CD4-positive, alpha-beta T cell (primary cell): ENCODE measurements at regions not wholly inside any gene's neighbourhood (a gene's known extent, or its start where the extent isn't known, plus 50 kb on each side); places are given as distances from the start of the nearest gene placed in this dataset.

ENCODE experiments used
- ATAC-seq: fragments of 200-7000 bp; cut with Tn5 transposase; one replicate; pipeline ENCODE4 v1.10.0; 2022; ENCODE audit warnings: mild to moderate bottlenecking; ENCODE audit not compliant: poor library complexity
- CTCF ChIA-PET: fragments of 350-600 bp; sonication (Branson Sonifier 250); formaldehyde crosslinking; loops from one replicate; lab custom pipeline; 2021; ENCODE audit warnings: antibody characterized with exemption, inconsistent platforms; lab: Charles Lee
- POLR2A ChIA-PET: fragments of 350-600 bp; sonication (Branson Sonifier 250); formaldehyde crosslinking; loops from one replicate; lab custom pipeline; 2021; ENCODE audit warnings: antibody characterized with exemption, inconsistent platforms; lab: Charles Lee
- DNase-seq, 14 experiments: peaks; one replicate each; pipeline ENCODE4 v3.0.0-alpha.2; 2013 to 2020; ENCODE audit warnings: mixed read lengths in 2 of 14
- H3K27ac ChIP-seq, 2 donors: one replicate each; pipeline versions ENCODE4 v1.5.1 to v1.7.0; 2013; ENCODE audit warnings: low read length in 2 of 2, low read depth in 1 of 2, mild to moderate bottlenecking in 1 of 2
- H3K27me3 ChIP-seq, 2 experiments: 1 replicate in 1 of 2; 2 replicates in 1 of 2; pipeline versions ENCODE4 v1.6.1 to v1.7.0; 2013; ENCODE audit warnings: low read length in 2 of 2, control low read depth in 1 of 2, mild to moderate bottlenecking in 1 of 2, moderate library complexity in 1 of 2; ENCODE audit not compliant: insufficient read depth in 2 of 2, control insufficient read depth in 1 of 2
- H3K36me3 ChIP-seq: one replicate; pipeline ENCODE4 v1.6.1; 2013; ENCODE audit warnings: low read length, control low read depth; ENCODE audit not compliant: insufficient read depth
- H3K4me1 ChIP-seq: one replicate; pipeline ENCODE4 v1.6.1; 2013; ENCODE audit warnings: low read length, control low read depth; ENCODE audit not compliant: insufficient read depth
- H3K4me3 ChIP-seq: one replicate; pipeline ENCODE4 v1.5.1; 2013; ENCODE audit warnings: mild to moderate bottlenecking, low read length, moderate library complexity
- H3K9me3 ChIP-seq, 2 experiments: 1 replicate in 1 of 2; 2 replicates in 1 of 2; pipeline versions ENCODE4 v1.6.1 to v1.7.0; 2013; ENCODE audit warnings: low read length in 2 of 2, mild to moderate bottlenecking in 2 of 2, control low read depth in 1 of 2, moderate library complexity in 1 of 2; ENCODE audit not compliant: control insufficient read depth in 1 of 2, insufficient read depth in 1 of 2
- H3K27ac Mint-ChIP-seq: one replicate; pipeline ENCODE4 v1.8.0; 2020; ENCODE audit warnings: mixed read lengths
- H3K27me3 Mint-ChIP-seq: one replicate; pipeline ENCODE4 v1.8.0; 2021; ENCODE audit warnings: mixed read lengths
- H3K36me3 Mint-ChIP-seq: one replicate; pipeline ENCODE4 v1.8.0; 2021; ENCODE audit warnings: low read depth, mixed read lengths
- H3K4me1 Mint-ChIP-seq: one replicate; pipeline ENCODE4 v1.8.0; 2021; ENCODE audit warnings: low read depth, mixed read lengths
- H3K4me3 Mint-ChIP-seq: one replicate; pipeline ENCODE4 v1.8.0; 2020; ENCODE audit warnings: mild to moderate bottlenecking, mixed read lengths
- H3K9me3 Mint-ChIP-seq: one replicate; pipeline ENCODE4 v1.8.0; 2020; ENCODE audit warnings: mixed read lengths
- intact Hi-C, 2 experiments: fragments of 100-400 bp; cut with DNase I in 1 of 2; cut with micrococcal nuclease in 1 of 2; formaldehyde crosslinking; loops; one replicate each; pipeline versions ENCODE4 v1.15.1 to v1.9.0; 2023 to 2025; cut with DNase I, micrococcal nuclease
- TF ChIP-seq, protein P1 (sequence below): fragments of 200-600 bp; IDR thresholded peaks from one replicate; pipeline ENCODE4 v1.8.0; 2022; ENCODE audit warnings: antibody characterized with exemption, mild to moderate bottlenecking

DNA sequence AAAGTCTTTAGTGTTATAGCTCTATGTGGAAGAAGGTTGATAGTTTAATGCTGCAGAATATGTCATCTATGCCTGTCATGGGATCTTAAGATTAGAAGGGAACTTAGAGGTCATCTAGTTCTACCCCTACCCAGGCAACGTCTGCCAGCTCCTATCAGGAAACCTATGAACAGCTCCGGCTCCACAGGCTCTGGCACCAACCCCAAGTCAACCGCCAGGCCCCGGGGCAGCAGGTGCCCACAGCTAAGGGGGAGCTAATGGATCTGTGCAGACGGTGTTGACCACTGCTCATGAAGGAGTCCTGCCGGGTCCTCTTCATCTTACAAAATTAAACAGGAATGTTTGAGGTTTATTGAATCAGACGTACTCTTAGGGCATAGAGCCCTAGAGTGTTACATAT, 440.8 kb upstream of the KLHL29 start:
- DNase-seq, result no peak
- Histone ChIP-seq H3K4me3 (no peak overlapping the region), H3K4me1 (no peaks in the 10 kb centered on the region), H3K27me3 (no peaks in the 10 kb centered on the region), H3K36me3 (no peaks in the 10 kb centered on the region), H3K9me3 (no peaks in the 10 kb centered on the region), H3K27ac (no peak overlapping the region)
- Mint-ChIP-seq H3K4me3 (no peak overlapping the region), H3K27me3 (no peaks in the 10 kb centered on the region), H3K36me3 (no peaks in the 10 kb centered on the region), H3K27ac (no peak overlapping the region), H3K9me3 (no peaks in the 10 kb centered on the region), H3K4me1 (no peaks in the 10 kb centered on the region)
- ChIA-PET POLR2A (no interaction called here), CTCF (no interaction called here)
- ATAC-seq, result no peak
- intact Hi-C loops, result no loop called here
- TF ChIP-seq, protein P1, sequence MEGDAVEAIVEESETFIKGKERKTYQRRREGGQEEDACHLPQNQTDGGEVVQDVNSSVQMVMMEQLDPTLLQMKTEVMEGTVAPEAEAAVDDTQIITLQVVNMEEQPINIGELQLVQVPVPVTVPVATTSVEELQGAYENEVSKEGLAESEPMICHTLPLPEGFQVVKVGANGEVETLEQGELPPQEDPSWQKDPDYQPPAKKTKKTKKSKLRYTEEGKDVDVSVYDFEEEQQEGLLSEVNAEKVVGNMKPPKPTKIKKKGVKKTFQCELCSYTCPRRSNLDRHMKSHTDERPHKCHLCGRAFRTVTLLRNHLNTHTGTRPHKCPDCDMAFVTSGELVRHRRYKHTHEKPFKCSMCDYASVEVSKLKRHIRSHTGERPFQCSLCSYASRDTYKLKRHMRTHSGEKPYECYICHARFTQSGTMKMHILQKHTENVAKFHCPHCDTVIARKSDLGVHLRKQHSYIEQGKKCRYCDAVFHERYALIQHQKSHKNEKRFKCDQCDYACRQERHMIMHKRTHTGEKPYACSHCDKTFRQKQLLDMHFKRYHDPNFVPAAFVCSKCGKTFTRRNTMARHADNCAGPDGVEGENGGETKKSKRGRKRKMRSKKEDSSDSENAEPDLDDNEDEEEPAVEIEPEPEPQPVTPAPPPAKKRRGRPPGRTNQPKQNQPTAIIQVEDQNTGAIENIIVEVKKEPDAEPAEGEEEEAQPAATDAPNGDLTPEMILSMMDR, result no peak

DNA sequence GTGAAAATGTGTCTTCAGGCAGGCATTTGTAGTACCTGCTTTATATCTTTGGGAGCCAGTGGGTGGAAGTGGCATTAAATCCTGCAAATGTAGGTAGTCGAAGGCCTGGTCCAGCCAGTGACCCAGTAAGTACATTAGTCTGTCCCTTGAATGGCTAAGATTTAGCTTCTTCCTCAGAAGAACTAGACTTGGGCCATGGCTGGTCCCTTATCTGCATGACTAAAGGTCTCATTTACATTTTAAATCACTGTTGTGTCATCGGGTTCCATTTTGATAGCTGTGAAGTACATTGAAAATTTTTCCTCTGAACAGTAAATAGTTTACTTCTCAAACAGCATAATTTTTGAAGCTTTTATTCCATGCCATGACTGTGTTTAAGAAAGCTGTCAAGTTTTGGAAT, 438.4 kb upstream of the KLHL29 start:
- ChIA-PET POLR2A (no interaction called here), CTCF (no interaction called here)
- no peaks in the 10 kb centered on the region for H3K9me3 Mint-ChIP-seq
- no peak overlapping the region for H3K4me3 Mint-ChIP-seq
- H3K4me1 Mint-ChIP-seq, result no peaks in the 10 kb centered on the region
- TF ChIP-seq, protein P1, result no peak
- intact Hi-C loops, result no loop called here
- Histone ChIP-seq H3K27ac (no peak overlapping the region), H3K36me3 (no peaks in the 10 kb centered on the region), H3K4me1 (no peaks in the 10 kb centered on the region), H3K9me3 (no peaks in the 10 kb centered on the region), H3K4me3 (no peak overlapping the region), H3K27me3 (no peaks in the 10 kb centered on the region)
- H3K27ac Mint-ChIP-seq, result no peak overlapping the region
- no peak for ATAC-seq
- H3K27me3 Mint-ChIP-seq, result no peaks in the 10 kb centered on the region
- DNase-seq, result no peak
- H3K36me3 Mint-ChIP-seq, result no peaks in the 10 kb centered on the region

DNA sequence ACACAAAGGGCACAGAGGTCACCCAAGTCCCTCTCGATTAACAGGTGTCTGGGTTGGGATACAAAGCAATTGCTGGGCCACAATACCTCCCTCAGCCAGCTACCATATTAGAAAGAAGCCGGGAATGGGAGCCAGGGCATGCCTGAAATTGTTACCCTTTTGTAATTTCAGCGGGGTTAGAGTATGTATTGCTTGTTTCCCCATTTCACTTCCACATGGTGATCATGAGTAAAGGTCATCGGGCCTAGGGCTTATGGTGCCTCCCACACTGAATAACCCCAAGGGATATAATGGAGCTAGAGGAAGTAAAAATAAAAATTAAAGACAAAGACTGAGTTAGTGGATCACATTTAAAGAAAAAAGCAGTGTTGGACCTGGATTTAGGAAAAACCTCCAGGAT, 437.2 kb upstream of the KLHL29 start:
- H3K4me3 Mint-ChIP-seq, result no peak overlapping the region
- DNase-seq, result no peak
- TF ChIP-seq, protein P1, result no peak
- H3K27ac Mint-ChIP-seq, result no peak overlapping the region
- ChIA-PET CTCF (no interaction called here), POLR2A (no interaction called here)
- no peaks in the 10 kb centered on the region for H3K27me3 ChIP-seq
- no peaks in the 10 kb centered on the region for H3K9me3 ChIP-seq
- no peaks in the 10 kb centered on the region for H3K27me3 Mint-ChIP-seq
- ATAC-seq, result no peak
- H3K4me1 Mint-ChIP-seq, result no peaks in the 10 kb centered on the region
- intact Hi-C loops, result no loop called here
- no peak overlapping the region for H3K27ac ChIP-seq
- H3K36me3 ChIP-seq, result no peaks in the 10 kb centered on the region
- no peak overlapping the region for H3K4me3 ChIP-seq
- no peaks in the 10 kb centered on the region for H3K4me1 ChIP-seq
- no peaks in the 10 kb centered on the region for H3K36me3 Mint-ChIP-seq
- H3K9me3 Mint-ChIP-seq, result no peaks in the 10 kb centered on the region
